ENCODE measurements at regions not wholly inside any gene's neighbourhood (a gene's known extent, or its start where the extent isn't known, plus 50 kb on each side); places are given as distances from the start of the nearest gene placed in this dataset.

DNA sequence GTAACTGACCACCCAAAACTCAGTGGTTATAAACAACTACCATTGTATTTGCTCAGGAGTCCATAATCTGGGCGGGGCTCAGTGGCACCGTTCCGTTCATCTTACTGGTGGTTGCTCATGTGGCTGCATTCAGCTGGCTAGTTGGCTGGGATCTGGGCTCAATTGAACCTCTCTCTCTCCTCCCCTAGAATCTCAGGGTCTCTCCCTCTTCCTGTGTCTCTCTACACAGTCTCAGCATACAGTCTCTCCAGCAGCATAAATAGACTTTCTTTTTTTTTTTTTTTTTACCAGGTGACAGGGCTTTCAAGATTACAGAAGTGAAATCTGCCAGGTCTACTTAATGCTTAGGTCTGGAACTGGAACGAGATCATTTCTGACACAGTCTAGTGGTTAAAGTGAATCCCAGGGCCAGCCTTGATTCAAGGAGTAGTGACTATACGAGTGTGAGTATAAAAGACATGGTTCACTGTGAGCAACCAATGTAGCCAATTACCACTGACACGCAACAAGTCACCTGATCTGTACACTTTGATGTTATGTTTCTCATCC lies 193.7 kb upstream of the ESRRG start:
- intact Hi-C loops (cut with DNase I, micrococcal nuclease), result no loop called here
- no peak for DNase-seq
- ATAC-seq, result no peak

DNA sequence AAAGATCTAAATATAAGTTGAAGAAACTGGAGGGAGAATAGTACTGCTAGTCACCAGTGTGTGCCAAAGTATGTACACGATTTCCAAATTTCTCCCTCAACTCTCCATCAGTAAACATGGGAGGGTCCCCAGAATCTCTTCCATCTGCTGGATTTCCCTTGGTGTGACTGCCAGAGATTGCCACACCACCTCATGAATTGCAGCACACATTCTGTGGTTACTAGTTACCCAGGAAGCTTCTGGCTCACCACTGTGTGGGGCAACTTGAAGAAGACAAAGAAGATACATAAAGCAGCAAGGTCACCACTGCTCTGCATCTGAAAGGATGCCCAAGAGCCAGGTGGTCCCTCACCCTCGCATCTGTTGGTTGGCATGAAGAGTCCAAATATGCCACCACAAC lies 191.7 kb upstream of the ESRRG start:
- ATAC-seq (no peak), DNase-seq (no peak)
- intact Hi-C loops (cut with DNase I, micrococcal nuclease), result no loop called here

DNA sequence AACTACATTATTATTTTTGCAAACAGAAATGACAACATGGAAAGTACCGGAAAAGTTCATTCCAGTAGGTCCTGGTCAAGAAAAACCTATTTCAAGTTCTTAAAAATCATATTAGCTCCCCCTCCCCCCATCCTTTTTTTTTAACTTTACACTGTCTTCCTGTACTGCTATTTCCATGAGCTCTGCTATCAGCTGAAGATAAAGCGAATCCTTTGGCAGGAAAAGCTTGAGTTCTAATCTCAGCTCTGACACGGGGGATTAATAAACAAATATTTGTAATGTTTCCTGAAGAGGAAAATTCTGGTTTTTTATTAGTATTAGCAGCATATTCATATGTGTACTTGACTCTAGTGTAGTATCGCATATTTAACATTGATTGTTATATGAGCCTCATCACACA lies 190.7 kb upstream of the ESRRG start:
- no peak for ATAC-seq
- intact Hi-C loops (cut with DNase I, micrococcal nuclease), result no loop called here
- no peak for DNase-seq

DNA sequence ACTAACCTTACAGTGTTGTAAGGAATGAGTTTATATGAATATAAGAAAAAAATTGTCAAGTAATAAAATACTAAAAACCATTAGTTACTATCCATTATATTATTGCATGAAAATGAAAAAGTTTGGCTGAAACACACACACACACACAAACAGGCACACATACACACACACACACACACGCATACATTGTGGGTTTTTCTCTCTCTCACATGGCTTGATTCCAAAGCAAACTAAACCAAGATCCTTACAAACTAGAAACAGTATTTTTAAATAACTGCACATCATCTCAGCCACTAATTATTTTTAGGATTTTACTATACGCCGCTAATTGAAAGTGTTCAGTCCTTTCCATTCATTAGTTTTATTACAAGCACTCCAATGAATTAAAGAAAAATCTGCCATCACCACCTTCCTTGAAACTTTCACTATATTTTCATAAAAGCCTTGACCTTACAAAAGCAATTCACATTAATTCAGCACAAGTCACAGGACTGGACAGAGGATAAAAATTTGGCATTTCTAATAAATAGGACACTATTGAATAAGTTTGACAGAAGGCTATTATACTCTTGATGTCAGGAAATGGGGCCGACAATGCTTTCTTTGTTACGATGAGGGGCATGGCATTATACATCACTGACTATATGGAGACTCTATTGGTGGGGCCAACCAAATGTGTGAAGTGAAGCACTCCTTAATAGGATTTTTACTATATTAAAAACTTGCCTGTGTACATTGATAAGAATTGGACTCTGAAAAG lies 187.0 kb upstream of the ESRRG start:
- no peak for DNase-seq
- ATAC-seq, result no peak
- intact Hi-C loops (cut with DNase I, micrococcal nuclease), result no loop called here

DNA sequence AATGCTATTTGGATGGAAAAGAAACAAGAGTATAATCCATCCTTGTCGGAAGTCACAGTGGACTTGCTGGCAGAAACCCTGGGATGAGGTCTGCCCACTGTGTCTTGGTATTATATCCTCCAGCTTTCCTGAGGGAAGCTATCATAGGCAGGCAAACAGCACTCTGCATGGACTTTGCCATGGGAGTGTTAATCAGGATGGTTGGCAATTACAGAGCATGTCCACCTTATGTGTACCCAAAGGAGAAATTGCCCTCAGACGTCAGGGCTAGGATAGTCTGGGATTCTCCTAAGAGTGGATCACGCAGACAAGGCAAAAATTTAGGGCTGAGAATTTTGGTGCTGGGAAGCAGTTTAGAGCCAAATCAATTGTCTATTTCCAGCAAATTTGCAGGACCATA lies 184.9 kb upstream of the ESRRG start:
- ATAC-seq, result peak; percentile 52
- no peak for DNase-seq
- intact Hi-C loops (cut with DNase I, micrococcal nuclease), result no loop called here

DNA sequence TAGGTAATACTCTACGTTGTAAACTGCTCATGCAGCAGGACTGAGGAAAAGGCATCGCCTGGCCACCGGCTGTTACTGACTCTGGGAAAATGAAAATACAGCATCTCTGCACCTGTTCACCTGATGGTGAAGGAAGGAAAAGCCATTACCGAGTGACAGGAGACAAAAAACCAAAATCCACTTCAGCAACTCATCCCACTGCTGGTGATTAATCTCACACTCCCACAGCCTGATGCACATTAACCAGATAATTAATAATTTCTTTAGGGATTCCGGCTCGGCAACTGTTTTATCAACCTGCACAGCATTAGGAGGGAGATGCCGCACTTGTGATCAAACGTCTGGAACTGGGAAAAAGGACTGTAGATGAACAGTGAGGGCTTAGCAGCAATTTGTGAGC lies 183.9 kb upstream of the ESRRG start:
- DNase-seq, result no peak
- ATAC-seq, result no peak
- intact Hi-C loops (cut with DNase I, micrococcal nuclease), result no loop called here

DNA sequence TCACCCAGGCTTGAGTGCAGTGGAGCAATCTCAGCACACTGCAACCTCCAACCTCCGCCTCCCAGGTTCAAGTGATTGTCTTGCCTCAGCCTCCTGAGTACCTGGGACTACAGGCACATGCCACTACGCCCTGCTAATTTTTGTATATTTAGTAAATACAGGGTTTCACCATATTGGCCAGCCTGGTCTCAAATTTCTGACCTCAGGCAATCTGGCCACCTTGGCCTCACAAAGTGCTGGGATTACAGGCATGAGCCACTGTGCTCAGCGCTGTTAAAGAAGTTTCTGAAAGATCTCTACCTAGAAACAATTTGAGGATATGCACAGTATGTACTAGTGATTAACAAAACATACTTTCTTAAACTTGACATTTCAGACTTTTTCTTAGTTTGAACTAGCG lies 182.6 kb upstream of the ESRRG start:
- DNase-seq, result no peak
- intact Hi-C loops (cut with DNase I, micrococcal nuclease), result no loop called here
- ATAC-seq, result no peak

DNA sequence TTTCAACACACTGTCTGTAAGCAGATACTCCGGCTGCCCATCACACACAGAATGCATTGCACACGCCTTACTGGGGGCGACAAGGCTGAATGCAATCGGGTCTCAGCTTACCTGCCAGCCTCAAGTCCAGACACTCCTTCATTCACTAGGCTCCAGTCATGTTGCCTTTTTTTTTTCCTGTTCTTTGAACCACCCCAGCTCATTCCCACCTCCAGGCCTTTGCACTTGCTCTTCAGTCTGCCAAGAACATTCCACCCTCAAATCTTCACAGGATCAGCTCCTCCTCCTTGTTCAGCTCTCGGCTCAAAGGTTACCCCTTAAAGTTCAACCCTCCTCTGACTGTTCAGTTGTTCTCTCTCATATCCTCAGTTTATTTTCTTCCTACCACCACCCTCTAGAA lies 181.9 kb upstream of the ESRRG start:
- no peak for DNase-seq
- intact Hi-C loops (cut with DNase I, micrococcal nuclease), result no loop called here
- ATAC-seq, result peak; percentile 36

DNA sequence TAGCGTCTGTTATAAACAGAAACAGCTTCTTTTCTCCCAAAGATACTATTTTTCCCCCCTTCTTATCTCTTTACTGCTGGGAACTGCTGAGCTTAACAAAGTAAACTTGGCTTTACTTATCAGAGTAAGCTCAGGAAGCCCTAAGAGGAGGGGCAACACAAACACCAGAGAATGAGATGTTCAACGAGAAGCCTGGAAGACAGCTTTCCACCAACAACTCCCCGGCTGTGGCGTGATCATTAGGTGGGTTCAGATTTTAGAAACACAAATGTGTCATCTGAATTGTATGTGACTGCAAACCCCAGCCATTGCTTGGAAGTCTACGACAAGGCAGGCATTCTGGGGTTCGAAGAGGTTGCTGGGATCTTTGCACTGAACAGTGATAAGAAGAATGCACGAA lies 181.2 kb upstream of the ESRRG start:
- ATAC-seq (no peak), DNase-seq (no peak)
- intact Hi-C loops (cut with DNase I, micrococcal nuclease), result no loop called here

DNA sequence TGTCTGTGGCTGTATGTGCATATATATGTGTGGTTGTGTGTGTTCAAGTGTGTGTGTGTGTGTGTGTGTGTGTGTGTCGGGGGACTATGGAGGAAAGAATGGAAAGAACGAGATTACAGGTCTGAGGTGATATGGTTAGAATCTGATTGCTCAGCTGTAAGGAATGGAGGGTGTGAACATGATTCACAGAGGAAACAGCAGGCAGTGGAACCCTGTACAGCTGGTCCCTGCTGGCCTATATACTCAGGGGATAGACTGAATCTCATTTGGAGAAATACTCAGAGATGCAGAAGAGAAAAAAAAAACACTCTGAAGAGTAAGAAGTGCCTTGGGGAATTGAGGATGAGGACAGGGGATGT lies 180.1 kb upstream of the ESRRG start:
- intact Hi-C loops (cut with DNase I, micrococcal nuclease), result no loop called here
- no peak for ATAC-seq
- no peak for DNase-seq

DNA sequence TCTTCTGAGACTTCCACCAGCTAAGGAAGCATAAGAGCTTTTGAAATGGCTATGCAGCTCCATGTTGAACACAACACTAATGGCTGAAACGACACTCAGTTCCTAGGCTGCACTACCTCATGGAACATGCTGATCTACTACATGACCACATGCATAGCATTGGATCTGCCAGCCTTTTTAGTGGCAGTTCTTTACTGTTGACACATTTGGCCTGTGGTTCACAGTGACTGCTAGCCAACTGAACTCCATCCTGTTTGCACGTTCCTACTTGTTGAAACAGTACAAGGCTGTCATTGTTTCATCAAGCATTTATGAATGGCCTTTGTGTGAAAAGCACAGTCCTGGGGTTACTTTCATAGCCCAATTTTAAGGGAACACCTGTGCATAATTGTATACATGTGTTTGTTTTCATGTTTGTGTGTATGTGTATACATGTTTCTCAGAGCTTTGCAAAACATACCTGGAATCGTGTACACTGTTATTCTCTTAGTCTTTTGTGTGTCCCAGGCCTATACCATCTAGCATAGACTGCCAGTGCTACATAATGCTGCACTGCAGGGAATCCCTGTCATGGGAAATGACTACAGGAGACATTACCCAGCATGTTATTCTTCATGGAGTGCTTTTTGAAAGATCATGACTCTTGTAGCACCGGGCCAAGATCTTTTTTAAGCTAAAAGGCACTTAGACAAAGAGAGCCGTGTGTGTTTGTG lies 179.6 kb upstream of the ESRRG start:
- ATAC-seq, result no peak
- intact Hi-C loops (cut with DNase I, micrococcal nuclease), result no loop called here
- DNase-seq, result no peak

DNA sequence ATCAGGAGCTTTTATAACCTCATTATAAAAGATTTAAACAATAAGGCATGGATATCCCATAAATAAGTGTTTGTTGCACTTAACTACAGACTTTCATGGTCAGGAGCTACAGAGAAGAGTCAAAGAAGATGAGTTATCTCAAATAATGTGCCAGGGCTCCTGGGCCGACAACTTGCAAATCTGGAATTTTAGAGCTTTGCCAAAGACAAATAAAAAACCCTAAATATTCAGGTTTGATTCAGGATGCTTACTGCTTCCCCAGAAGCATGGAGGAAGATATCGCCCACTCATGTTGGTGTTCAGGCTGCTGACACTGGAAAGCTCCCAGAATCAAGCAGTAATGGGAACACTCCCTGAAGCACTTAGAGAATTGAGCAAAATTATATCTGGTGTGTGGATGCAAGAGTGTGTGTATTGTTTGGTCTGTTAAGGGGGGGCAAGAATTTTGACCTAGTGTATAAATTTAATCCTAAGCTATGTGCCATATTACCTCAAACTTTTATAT lies 176.9 kb upstream of the ESRRG start:
- intact Hi-C loops (cut with DNase I, micrococcal nuclease), result no loop called here
- DNase-seq (no peak), ATAC-seq (no peak)

DNA sequence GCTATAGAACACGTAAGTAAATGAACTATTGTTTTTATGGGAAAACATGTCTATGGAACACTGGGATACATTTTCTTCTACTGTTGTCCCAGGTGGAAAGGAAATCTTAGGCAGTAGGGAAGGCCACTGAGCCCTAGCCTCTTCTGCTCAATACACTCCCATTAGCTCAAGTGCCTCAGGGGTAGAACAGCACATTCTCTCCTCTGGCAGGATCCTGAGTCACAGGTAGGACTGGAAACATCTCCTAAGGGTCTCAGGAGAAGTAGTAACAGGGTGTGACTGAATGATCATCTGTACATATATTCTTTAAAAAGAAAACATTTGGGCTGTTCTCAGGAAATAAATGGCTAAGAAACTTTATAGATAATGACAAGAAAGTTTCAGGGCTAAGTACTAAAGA lies 175.6 kb upstream of the ESRRG start:
- no peak for DNase-seq
- no peak for ATAC-seq
- intact Hi-C loops (cut with DNase I, micrococcal nuclease), result no loop called here

DNA sequence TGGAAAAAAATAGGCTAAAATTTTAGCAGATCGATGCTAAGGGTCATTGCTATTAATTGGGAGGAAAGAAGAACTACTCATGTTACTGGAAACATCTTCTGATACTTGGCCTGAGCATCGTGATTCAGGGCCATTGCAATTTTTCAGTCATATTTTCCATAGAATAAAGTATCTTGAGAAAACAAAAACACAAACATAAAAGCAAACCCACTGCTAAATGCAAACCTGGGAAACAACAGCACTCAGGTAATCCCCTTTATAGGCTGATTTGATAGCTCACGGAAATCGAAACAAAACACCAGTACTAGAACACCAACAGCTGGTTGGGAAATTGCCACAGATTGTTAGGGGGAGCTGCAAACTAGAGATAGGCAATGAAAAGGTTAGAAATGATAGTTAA lies 172.9 kb upstream of the ESRRG start:
- no peak for ATAC-seq
- DNase-seq, result no peak
- intact Hi-C loops (cut with DNase I, micrococcal nuclease), result no loop called here

DNA sequence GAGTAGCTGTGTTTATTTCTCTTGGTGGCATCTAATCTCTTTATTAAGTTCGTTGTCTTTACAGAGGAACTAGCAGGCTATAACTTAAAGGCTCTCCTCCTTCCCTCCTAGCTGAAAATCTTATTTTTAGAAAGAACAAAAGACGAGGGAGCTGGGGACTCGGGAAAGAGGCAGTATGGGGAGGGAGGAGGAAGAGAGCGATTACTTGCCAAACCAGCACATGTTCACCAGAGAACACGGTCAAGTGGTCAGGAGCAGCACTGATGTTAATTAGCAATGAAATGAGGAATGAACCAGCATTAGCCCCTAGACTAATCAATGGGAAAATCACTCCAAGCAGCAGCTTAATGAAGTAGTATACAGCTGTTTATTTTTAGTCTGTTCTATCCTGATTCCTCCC lies 171.3 kb upstream of the ESRRG start:
- intact Hi-C loops (cut with DNase I, micrococcal nuclease), result no loop called here
- DNase-seq (no peak), ATAC-seq (no peak)

DNA sequence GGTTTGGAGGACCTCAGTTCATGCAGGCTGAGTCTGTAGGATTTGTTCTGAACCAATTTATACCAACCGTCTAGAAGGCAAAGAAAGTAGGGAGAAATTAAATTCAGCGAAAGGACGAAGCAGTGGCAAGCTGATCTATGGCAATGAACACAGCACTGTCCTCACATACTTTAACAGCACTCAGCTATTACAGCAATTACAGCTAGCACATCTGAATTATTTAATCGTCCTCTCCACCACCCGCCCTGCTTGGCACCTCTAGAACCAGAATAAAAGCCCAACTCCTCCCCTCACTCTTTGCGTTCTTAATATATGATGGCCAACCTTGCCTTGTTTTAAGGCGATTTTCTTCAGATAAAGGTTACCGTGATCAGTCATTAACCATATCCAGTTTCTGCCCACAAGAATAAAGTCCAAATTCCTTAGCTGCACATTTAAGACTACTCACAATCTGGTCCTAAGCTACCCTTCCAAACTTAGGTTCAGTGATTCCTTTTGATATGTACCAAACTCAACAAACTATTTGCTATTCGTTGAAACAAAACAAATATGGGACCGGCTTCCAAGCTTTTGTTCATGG lies 169.4 kb upstream of the ESRRG start:
- intact Hi-C loops (cut with DNase I, micrococcal nuclease), result no loop called here
- ATAC-seq (no peak), DNase-seq (no peak)

DNA sequence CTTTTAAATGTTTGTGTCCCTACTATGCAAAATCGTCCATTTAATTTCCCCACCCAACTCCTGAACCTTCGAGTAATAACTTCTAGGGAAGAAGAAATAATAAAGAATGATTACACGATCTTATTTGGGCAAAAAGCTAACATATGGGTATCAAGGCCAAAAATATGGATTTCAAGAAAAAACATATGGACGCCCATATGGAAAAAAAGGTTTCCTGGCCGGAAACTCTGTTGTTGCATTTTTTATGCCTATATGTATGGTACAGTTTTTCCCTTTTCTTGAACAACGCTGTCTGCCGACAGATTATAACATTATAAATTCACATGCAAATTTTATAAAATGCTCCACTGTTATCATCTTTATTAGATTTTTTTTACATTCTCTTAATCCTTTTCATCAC lies 167.6 kb upstream of the ESRRG start:
- no peak for DNase-seq
- ATAC-seq, result no peak
- intact Hi-C loops (cut with DNase I, micrococcal nuclease), result no loop called here

DNA sequence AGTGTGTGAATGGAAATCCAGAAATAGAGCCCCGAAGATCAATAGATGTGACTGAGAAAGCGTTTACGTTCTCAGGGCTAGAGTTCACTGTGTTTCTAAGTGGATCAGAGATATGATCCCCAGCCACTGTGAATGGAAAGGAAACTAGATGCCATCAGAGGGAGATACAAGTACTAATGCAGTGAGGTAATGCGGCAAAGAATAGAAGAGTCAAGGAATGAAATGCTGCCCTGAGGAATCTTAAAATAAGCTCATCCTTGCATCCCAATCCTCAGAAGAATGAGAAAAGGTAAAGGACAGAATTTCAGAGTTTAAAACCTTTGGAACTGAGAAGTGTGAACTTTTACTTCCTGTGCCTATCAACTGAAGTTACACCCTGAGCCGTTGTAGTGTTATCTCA lies 165.5 kb upstream of the ESRRG start:
- DNase-seq (no peak), ATAC-seq (no peak)
- intact Hi-C loops (cut with DNase I, micrococcal nuclease), result no loop called here

DNA sequence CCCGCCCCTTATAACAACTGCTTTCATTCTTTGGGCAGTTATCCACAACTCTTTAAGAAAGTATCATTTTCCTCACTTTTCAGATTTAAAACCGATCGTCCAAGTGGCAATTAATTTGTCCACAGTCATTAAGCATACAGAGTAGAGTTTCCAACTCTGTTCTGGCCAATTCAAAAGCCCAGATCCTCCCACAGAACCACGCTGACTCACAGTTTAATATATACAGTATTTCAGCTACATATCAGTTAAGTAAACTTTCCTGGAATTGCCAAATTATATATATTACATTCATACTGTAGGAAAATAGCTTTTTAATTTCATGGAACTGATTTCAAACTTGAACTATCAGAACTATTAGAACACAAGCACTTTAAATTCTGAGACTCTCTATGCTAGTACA lies 163.8 kb upstream of the ESRRG start:
- intact Hi-C loops (cut with DNase I, micrococcal nuclease), result no loop called here
- DNase-seq, result no peak
- no peak for ATAC-seq

DNA sequence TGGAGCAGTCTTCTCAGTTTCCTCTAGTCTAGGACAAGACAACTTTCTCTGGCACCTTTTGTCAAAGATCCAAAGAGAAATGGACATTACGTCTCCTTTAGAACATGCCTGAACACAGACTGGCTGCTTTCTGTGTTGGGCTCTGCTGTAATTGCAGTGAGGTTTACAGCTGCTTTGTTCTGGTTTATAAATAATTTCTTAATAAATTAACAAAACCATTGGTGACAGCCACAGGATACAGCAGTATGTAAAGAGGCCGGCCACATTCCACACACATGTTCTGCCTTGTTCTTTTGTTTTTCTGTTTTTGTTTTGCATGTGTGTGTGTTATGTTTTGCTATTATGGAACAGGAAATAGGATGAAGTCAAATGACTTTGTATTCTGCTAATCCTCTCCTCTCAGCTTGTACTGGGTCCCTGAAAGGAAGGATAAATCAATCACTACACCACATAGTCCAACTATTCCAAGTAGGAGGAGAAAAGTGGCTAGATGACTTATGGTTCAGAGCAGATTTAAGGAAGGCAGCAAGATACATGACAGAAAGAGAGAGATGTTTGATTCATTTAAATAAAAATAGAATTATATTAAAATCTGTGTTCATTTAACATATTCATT lies 161.5 kb upstream of the ESRRG start:
- intact Hi-C loops (cut with DNase I, micrococcal nuclease), result no loop called here
- DNase-seq, result no peak
- ATAC-seq, result no peak

Measured in left colon (tissue), 2 donors.